K562 (cell line): ENCODE measurements at regions not wholly inside any gene's neighbourhood (a gene's known extent, or its start where the extent isn't known, plus 50 kb on each side); places are given as distances from the start of the nearest gene placed in this dataset.

Source experiments
- BRF1 ChIP-seq: IDR thresholded peaks from 3 replicates; pipeline ENCODE4 v1.6.1; 2011; ENCODE audit warnings: borderline replicate concordance, mild to moderate bottlenecking; ENCODE audit not compliant: insufficient read length; ENCODE audit errors: extremely low read depth
- CBFA2T3 ChIP-seq: fragments of 450-650 bp; IDR thresholded peaks from 2 replicates; pipeline ENCODE4 v1.6.1; 2017
- ETV1 ChIP-seq: fragments of 450-650 bp; conservative IDR thresholded peaks from 2 replicates; pipeline ENCODE4 v1.6.1; 2016; ENCODE audit warnings: missing genetic modification characterization, control low read depth, low read depth, missing compliant biosample characterization
- ETV6 ChIP-seq, 3 experiments: fragments of 150-350 bp in 1 of 3; sonication (generic) in 1 of 3; formaldehyde crosslinking in 1 of 3; IDR thresholded peaks; 2 replicates each; pipeline versions ENCODE4 v1.6.1 to v1.8.0; 2014 to 2022; ENCODE audit warnings: borderline replicate concordance in 2 of 3, low read depth in 2 of 3, antibody characterized with exemption in 1 of 3, low read length in 1 of 3, mild to moderate bottlenecking in 1 of 3, missing genetic modification reagents in 1 of 3
- HSF4 ChIP-seq: fragments of 250-450 bp; sonication (Bioruptor Pico); IDR thresholded peaks from 2 replicates; pipeline ENCODE4 v2.1.2; 2022; ENCODE audit warnings: mild to moderate bottlenecking, moderate library complexity, borderline replicate concordance
- LARP7 ChIP-seq: fragments of 450-650 bp; IDR thresholded peaks from 2 replicates; pipeline ENCODE4 v1.6.1; 2016
- NRF1 ChIP-seq, 2 experiments: fragments of 450-650 bp; IDR thresholded peaks in 1 of 2; conservative IDR thresholded peaks in 1 of 2; 2 replicates each; pipeline ENCODE4 v1.6.1; 2014; ENCODE audit warnings: mild to moderate bottlenecking in 2 of 2
- PRPF4 ChIP-seq: fragments of 200-400 bp; formaldehyde crosslinking; IDR thresholded peaks from one replicate; pipeline ENCODE4 v1.6.1; 2017; ENCODE audit warnings: low read length, low read depth, mild to moderate bottlenecking; ENCODE audit not compliant: insufficient read depth, poor library complexity, severe bottlenecking
- YY1 ChIP-seq, 3 experiments: IDR thresholded peaks; 2 replicates each; pipeline ENCODE4 v1.6.1; 2011; ENCODE audit warnings: low read length in 2 of 3, mild to moderate bottlenecking in 2 of 3, moderate library complexity in 2 of 3, borderline replicate concordance in 1 of 3, control low read depth in 1 of 3, low read depth in 1 of 3; ENCODE audit not compliant: insufficient read depth in 3 of 3, insufficient replicate concordance in 2 of 3, control insufficient read depth in 1 of 3, insufficient read length in 1 of 3; ENCODE audit errors: extremely low read depth in 1 of 3
- ZNF785 ChIP-seq: fragments of 250-450 bp; sonication (Bioruptor Pico); IDR thresholded peaks from 2 replicates; pipeline ENCODE4 v1.4.0; 2020; ENCODE audit warnings: mild to moderate bottlenecking
- TF ChIP-seq, protein P1 (sequence below): fragments of 150-350 bp; IDR thresholded peaks from 2 replicates; pipeline ENCODE4 v1.6.1; 2014; ENCODE audit warnings: low read depth, mild to moderate bottlenecking, low read length, borderline replicate concordance
- TF ChIP-seq, protein P2 (sequence below), 3 experiments: IDR thresholded peaks in 2 of 3; conservative IDR thresholded peaks in 1 of 3; 2 replicates each; pipeline ENCODE4 v1.5.1; 2011 to 2012; ENCODE audit warnings: low read length in 3 of 3, mild to moderate bottlenecking in 3 of 3, control low read depth in 2 of 3, improper control_type of control experiment in 1 of 3, inconsistent platforms in 1 of 3, low read depth in 1 of 3, mixed read lengths in 1 of 3, moderate library complexity in 1 of 3; ENCODE audit not compliant: insufficient read depth in 2 of 3
- TF ChIP-seq, protein P3 (sequence below): fragments of 450-650 bp; IDR thresholded peaks from 2 replicates; pipeline ENCODE4 v1.7.1; 2018; ENCODE audit warnings: mild to moderate bottlenecking, low read depth; ENCODE audit not compliant: partially characterized antibody
- TF ChIP-seq, protein P4 (sequence below): fragments of 450-650 bp; conservative IDR thresholded peaks from 2 replicates; pipeline ENCODE4 v1.6.1; 2016; ENCODE audit warnings: missing genetic modification characterization, low read depth, mild to moderate bottlenecking, missing compliant biosample characterization, moderate library complexity
- TF ChIP-seq, protein P5 (sequence below): IDR thresholded peaks from 2 replicates; pipeline ENCODE4 v1.6.1; 2011; ENCODE audit warnings: borderline replicate concordance, low read depth, mild to moderate bottlenecking, moderate library complexity, low read length; ENCODE audit not compliant: insufficient read depth, poor library complexity, severe bottlenecking

DNA sequence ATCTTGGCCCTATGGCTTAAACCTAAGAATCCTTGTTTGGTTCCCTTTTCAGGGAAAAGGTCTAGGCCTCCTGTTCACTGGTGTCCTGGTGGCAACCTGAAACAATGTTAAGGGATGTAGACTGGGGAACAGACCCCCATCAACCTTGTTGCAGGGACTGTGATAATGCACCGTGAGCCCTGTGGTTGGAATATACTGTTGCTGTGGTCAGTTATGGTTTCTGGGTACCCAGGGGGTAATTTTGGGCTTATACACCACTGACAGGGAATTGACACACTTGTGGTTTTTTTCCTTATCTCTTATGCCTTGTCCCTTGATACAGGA lies 64.0 kb upstream of the WDR1 start (continued):
- TF ChIP-seq, protein P1, sequence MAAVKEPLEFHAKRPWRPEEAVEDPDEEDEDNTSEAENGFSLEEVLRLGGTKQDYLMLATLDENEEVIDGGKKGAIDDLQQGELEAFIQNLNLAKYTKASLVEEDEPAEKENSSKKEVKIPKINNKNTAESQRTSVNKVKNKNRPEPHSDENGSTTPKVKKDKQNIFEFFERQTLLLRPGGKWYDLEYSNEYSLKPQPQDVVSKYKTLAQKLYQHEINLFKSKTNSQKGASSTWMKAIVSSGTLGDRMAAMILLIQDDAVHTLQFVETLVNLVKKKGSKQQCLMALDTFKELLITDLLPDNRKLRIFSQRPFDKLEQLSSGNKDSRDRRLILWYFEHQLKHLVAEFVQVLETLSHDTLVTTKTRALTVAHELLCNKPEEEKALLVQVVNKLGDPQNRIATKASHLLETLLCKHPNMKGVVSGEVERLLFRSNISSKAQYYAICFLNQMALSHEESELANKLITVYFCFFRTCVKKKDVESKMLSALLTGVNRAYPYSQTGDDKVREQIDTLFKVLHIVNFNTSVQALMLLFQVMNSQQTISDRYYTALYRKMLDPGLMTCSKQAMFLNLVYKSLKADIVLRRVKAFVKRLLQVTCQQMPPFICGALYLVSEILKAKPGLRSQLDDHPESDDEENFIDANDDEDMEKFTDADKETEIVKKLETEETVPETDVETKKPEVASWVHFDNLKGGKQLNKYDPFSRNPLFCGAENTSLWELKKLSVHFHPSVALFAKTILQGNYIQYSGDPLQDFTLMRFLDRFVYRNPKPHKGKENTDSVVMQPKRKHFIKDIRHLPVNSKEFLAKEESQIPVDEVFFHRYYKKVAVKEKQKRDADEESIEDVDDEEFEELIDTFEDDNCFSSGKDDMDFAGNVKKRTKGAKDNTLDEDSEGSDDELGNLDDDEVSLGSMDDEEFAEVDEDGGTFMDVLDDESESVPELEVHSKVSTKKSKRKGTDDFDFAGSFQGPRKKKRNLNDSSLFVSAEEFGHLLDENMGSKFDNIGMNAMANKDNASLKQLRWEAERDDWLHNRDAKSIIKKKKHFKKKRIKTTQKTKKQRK = no peak
- TF ChIP-seq ETV6 (IDR thresholded peaks at IDR 0.05; ENCODE audit: borderline replicate concordance in 1 of 2, low read depth in 2 of 2, low read length in 1 of 2) = no peak
- no peak for TF ChIP-seq ETV6 (CRISPR knock-in tag; IDR thresholded peaks at IDR 0.05; ENCODE audit: borderline replicate concordance)
- TF ChIP-seq YY1 (IDR thresholded peaks at IDR 0.05; ENCODE audit: borderline replicate concordance in 1 of 3, control insufficient read depth in 1 of 3, extremely low read depth in 1 of 3, insufficient read depth in 3 of 3, insufficient read length in 1 of 3, insufficient replicate concordance in 2 of 3, low read depth in 1 of 3, low read length in 2 of 3) = no peak
- TF ChIP-seq CBFA2T3 = no peak
- TF ChIP-seq BRF1 = no peak
- TF ChIP-seq, protein P2, sequence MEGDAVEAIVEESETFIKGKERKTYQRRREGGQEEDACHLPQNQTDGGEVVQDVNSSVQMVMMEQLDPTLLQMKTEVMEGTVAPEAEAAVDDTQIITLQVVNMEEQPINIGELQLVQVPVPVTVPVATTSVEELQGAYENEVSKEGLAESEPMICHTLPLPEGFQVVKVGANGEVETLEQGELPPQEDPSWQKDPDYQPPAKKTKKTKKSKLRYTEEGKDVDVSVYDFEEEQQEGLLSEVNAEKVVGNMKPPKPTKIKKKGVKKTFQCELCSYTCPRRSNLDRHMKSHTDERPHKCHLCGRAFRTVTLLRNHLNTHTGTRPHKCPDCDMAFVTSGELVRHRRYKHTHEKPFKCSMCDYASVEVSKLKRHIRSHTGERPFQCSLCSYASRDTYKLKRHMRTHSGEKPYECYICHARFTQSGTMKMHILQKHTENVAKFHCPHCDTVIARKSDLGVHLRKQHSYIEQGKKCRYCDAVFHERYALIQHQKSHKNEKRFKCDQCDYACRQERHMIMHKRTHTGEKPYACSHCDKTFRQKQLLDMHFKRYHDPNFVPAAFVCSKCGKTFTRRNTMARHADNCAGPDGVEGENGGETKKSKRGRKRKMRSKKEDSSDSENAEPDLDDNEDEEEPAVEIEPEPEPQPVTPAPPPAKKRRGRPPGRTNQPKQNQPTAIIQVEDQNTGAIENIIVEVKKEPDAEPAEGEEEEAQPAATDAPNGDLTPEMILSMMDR (IDR thresholded peaks at IDR 0.05 in 2 of 3, conservative IDR thresholded peaks at IDR 0.05 in 1 of 3; ENCODE audit: insufficient read depth in 2 of 3, low read depth in 1 of 3, low read length in 3 of 3) = no peak
- TF ChIP-seq LARP7 = no peak
- TF ChIP-seq, protein P3, sequence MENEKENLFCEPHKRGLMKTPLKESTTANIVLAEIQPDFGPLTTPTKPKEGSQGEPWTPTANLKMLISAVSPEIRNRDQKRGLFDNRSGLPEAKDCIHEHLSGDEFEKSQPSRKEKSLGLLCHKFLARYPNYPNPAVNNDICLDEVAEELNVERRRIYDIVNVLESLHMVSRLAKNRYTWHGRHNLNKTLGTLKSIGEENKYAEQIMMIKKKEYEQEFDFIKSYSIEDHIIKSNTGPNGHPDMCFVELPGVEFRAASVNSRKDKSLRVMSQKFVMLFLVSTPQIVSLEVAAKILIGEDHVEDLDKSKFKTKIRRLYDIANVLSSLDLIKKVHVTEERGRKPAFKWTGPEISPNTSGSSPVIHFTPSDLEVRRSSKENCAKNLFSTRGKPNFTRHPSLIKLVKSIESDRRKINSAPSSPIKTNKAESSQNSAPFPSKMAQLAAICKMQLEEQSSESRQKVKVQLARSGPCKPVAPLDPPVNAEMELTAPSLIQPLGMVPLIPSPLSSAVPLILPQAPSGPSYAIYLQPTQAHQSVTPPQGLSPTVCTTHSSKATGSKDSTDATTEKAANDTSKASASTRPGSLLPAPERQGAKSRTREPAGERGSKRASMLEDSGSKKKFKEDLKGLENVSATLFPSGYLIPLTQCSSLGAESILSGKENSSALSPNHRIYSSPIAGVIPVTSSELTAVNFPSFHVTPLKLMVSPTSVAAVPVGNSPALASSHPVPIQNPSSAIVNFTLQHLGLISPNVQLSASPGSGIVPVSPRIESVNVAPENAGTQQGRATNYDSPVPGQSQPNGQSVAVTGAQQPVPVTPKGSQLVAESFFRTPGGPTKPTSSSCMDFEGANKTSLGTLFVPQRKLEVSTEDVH = no peak
- TF ChIP-seq ETV1 = no peak
- TF ChIP-seq NRF1 (conservative IDR thresholded peaks at IDR 0.05 in 1 of 2, IDR thresholded peaks at IDR 0.05 in 1 of 2) = no peak
- no peak; the same call in 1 of the 2 replicates for TF ChIP-seq HSF4
- TF ChIP-seq PRPF4 = no peak
- TF ChIP-seq, protein P4, sequence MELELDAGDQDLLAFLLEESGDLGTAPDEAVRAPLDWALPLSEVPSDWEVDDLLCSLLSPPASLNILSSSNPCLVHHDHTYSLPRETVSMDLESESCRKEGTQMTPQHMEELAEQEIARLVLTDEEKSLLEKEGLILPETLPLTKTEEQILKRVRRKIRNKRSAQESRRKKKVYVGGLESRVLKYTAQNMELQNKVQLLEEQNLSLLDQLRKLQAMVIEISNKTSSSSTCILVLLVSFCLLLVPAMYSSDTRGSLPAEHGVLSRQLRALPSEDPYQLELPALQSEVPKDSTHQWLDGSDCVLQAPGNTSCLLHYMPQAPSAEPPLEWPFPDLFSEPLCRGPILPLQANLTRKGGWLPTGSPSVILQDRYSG (tag) = no peak
- no peak for TF ChIP-seq ZNF785
- TF ChIP-seq, protein P5, sequence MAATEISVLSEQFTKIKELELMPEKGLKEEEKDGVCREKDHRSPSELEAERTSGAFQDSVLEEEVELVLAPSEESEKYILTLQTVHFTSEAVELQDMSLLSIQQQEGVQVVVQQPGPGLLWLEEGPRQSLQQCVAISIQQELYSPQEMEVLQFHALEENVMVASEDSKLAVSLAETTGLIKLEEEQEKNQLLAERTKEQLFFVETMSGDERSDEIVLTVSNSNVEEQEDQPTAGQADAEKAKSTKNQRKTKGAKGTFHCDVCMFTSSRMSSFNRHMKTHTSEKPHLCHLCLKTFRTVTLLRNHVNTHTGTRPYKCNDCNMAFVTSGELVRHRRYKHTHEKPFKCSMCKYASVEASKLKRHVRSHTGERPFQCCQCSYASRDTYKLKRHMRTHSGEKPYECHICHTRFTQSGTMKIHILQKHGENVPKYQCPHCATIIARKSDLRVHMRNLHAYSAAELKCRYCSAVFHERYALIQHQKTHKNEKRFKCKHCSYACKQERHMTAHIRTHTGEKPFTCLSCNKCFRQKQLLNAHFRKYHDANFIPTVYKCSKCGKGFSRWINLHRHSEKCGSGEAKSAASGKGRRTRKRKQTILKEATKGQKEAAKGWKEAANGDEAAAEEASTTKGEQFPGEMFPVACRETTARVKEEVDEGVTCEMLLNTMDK = no peak
